ENCODE measurements at regions not wholly inside any gene's neighbourhood (a gene's known extent, or its start where the extent isn't known, plus 50 kb on each side); places are given as distances from the start of the nearest gene placed in this dataset.

GRCh38 chr14:49363821-49364751 is 222.1 kb downstream of the RPS29 start:
- TF ChIP-seq CTCF (IDR thresholded peaks at IDR 0.05; ENCODE audit: borderline replicate concordance, insufficient read depth, low read depth, low read length): no peak
- H3K4me3 ChIP-seq (ENCODE audit: low read depth, low read length): no peak overlapping the region

- no peak for TF ChIP-seq CTCF (IDR thresholded peaks at IDR 0.05; ENCODE audit: borderline replicate concordance, insufficient read depth, low read depth, low read length)
- no peak overlapping the region for H3K4me3 ChIP-seq (ENCODE audit: low read depth, low read length)
Observed at GRCh38 chr14:49362916-49363315, 223.3 kb downstream of the RPS29 start.

GRCh38 chr14:49339130-49339529 is 247.1 kb downstream of the RPS29 start:
- TF ChIP-seq CTCF (IDR thresholded peaks at IDR 0.05; ENCODE audit: borderline replicate concordance, insufficient read depth, low read depth, low read length): no peak

GRCh38 chr14:49319810-49320209 is 266.4 kb downstream of the RPS29 start:
- H3K4me3 ChIP-seq (ENCODE audit: low read depth, low read length): no peak overlapping the region
- no peak for TF ChIP-seq CTCF (IDR thresholded peaks at IDR 0.05; ENCODE audit: borderline replicate concordance, insufficient read depth, low read depth, low read length)

More at GRCh38 chr14:49339130-49339529, 247.1 kb downstream of the RPS29 start:
- H3K4me3 ChIP-seq (ENCODE audit: low read depth, low read length): no peak overlapping the region

GRCh38 chr14:49315570-49315969 is 270.6 kb downstream of the RPS29 start:
- H3K4me3 ChIP-seq (ENCODE audit: low read depth, low read length): no peak overlapping the region
- no peak for TF ChIP-seq CTCF (IDR thresholded peaks at IDR 0.05; ENCODE audit: borderline replicate concordance, insufficient read depth, low read depth, low read length)

GRCh38 chr14:49314737-49315136 is 271.4 kb downstream of the RPS29 start:
- no peak for TF ChIP-seq CTCF (IDR thresholded peaks at IDR 0.05; ENCODE audit: borderline replicate concordance, insufficient read depth, low read depth, low read length)
- no peak overlapping the region for H3K4me3 ChIP-seq (ENCODE audit: low read depth, low read length)

GRCh38 chr14:49313108-49313507 is 273.1 kb downstream of the RPS29 start:
- H3K4me3 ChIP-seq (ENCODE audit: low read depth, low read length): no peak overlapping the region
- TF ChIP-seq CTCF (IDR thresholded peaks at IDR 0.05; ENCODE audit: borderline replicate concordance, insufficient read depth, low read depth, low read length): no peak
